Osteoblast (primary cell): ENCODE measurements at regions not wholly inside any gene's neighbourhood (a gene's known extent, or its start where the extent isn't known, plus 50 kb on each side); places are given as distances from the start of the nearest gene placed in this dataset.

Experiments
- DNase-seq: peaks from one replicate; pipeline ENCODE4 v3.0.0; 2011; ENCODE audit warnings: low spot score, mixed read lengths; ENCODE audit not compliant: insufficient read length; ENCODE audit errors: missing footprints
- H2AFZ ChIP-seq: 2 replicates; pipeline ENCODE4 v1.6.0; 2011; ENCODE audit warnings: mild to moderate bottlenecking, low read length
- H3K27ac ChIP-seq: 2 replicates; pipeline ENCODE4 v1.5.1; 2011; ENCODE audit warnings: mild to moderate bottlenecking, low read depth, low read length, moderate library complexity
- H3K27me3 ChIP-seq: 2 replicates; pipeline ENCODE4 v1.6.0; 2012; ENCODE audit warnings: mild to moderate bottlenecking, control low read depth, inconsistent platforms, low read length, moderate library complexity; ENCODE audit not compliant: insufficient read depth
- H3K36me3 ChIP-seq: 2 replicates; pipeline ENCODE4 v1.5.1; 2011; ENCODE audit warnings: mild to moderate bottlenecking, low read length, control low read depth, moderate library complexity; ENCODE audit not compliant: insufficient read depth
- H3K4me1 ChIP-seq: 2 replicates; pipeline ENCODE4 v1.5.1; 2011; ENCODE audit warnings: mild to moderate bottlenecking, low read length, control low read depth, moderate library complexity; ENCODE audit not compliant: insufficient read depth
- H3K4me2 ChIP-seq: 2 replicates; pipeline ENCODE4 v1.6.0; 2011; ENCODE audit warnings: mild to moderate bottlenecking, low read length; ENCODE audit not compliant: insufficient read depth
- H3K4me3 ChIP-seq: fragments of 200-600 bp; sonication (generic); 3 replicates; pipeline ENCODE4 v1.5.1; 2012; ENCODE audit warnings: mild to moderate bottlenecking, low read length, inconsistent platforms; ENCODE audit not compliant: insufficient read depth
- H3K79me2 ChIP-seq: 2 replicates; pipeline ENCODE4 v1.6.0; 2012; ENCODE audit warnings: mild to moderate bottlenecking, low read length, control low read depth, inconsistent platforms; ENCODE audit not compliant: insufficient read depth
- H3K9me3 ChIP-seq: 2 replicates; pipeline ENCODE4 v1.5.1; 2011; ENCODE audit warnings: low read depth, low read length, control low read depth
- H4K20me1 ChIP-seq: 2 replicates; pipeline ENCODE4 v1.6.0; 2012; ENCODE audit warnings: mild to moderate bottlenecking, low read length, control low read depth; ENCODE audit not compliant: insufficient read depth
- TF ChIP-seq, protein P1 (sequence below): IDR thresholded peaks from 2 replicates; pipeline ENCODE4 v1.5.1; 2011; ENCODE audit warnings: mild to moderate bottlenecking, low read depth, low read length, moderate library complexity; ENCODE audit errors: extremely low read depth

- Histone ChIP-seq H3K4me2 (no peak overlapping the region), H4K20me1 (no peaks in the 10 kb centered on the region), H3K4me3 (no peak overlapping the region), H3K9me3 (no peaks in the 10 kb centered on the region), H3K79me2 (no peaks in the 10 kb centered on the region), H3K36me3 (no peaks in the 10 kb centered on the region), H2AFZ (no peak overlapping the region), H3K27me3 (no peaks in the 10 kb centered on the region), H3K27ac (no peak overlapping the region), H3K4me1 (no peaks in the 10 kb centered on the region)
- TF ChIP-seq, protein P1, sequence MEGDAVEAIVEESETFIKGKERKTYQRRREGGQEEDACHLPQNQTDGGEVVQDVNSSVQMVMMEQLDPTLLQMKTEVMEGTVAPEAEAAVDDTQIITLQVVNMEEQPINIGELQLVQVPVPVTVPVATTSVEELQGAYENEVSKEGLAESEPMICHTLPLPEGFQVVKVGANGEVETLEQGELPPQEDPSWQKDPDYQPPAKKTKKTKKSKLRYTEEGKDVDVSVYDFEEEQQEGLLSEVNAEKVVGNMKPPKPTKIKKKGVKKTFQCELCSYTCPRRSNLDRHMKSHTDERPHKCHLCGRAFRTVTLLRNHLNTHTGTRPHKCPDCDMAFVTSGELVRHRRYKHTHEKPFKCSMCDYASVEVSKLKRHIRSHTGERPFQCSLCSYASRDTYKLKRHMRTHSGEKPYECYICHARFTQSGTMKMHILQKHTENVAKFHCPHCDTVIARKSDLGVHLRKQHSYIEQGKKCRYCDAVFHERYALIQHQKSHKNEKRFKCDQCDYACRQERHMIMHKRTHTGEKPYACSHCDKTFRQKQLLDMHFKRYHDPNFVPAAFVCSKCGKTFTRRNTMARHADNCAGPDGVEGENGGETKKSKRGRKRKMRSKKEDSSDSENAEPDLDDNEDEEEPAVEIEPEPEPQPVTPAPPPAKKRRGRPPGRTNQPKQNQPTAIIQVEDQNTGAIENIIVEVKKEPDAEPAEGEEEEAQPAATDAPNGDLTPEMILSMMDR = no peak
- no peak for DNase-seq
These were observed 153.3 kb upstream of the TCERG1L start for GRCh38 chr10:131464789-131465188.

- DNase-seq = no peak
- Histone ChIP-seq H3K4me2 (no peak overlapping the region), H3K36me3 (no peaks in the 10 kb centered on the region), H3K79me2 (no peaks in the 10 kb centered on the region), H3K27ac (no peak overlapping the region), H3K4me3 (no peak overlapping the region), H3K9me3 (no peaks in the 10 kb centered on the region), H3K27me3 (no peaks in the 10 kb centered on the region), H2AFZ (no peak overlapping the region), H4K20me1 (no peaks in the 10 kb centered on the region), H3K4me1 (no peaks in the 10 kb centered on the region)
- TF ChIP-seq, protein P1 = no peak
These were observed 158.0 kb upstream of the TCERG1L start for GRCh38 chr10:131469551-131469950.

GRCh38 chr10:131473645-131474044 lies 162.1 kb upstream of the TCERG1L start:
- Histone ChIP-seq H3K4me2 (no peak overlapping the region), H3K36me3 (no peaks in the 10 kb centered on the region)

GRCh38 chr10:131474416-131474815 lies 162.9 kb upstream of the TCERG1L start:
- no peak for DNase-seq
- TF ChIP-seq, protein P1 = no peak
- Histone ChIP-seq H3K79me2 (no peaks in the 10 kb centered on the region), H4K20me1 (no peaks in the 10 kb centered on the region), H3K9me3 (no peaks in the 10 kb centered on the region), H3K27ac (no peak overlapping the region), H3K36me3 (no peaks in the 10 kb centered on the region), H3K4me1 (no peaks in the 10 kb centered on the region), H3K27me3 (no peaks in the 10 kb centered on the region), H3K4me3 (no peak overlapping the region), H3K4me2 (no peak overlapping the region), H2AFZ (no peak overlapping the region)

More at GRCh38 chr10:131473645-131474044, 162.1 kb upstream of the TCERG1L start:
- no peaks in the 10 kb centered on the region for H4K20me1 ChIP-seq
- H3K4me1 ChIP-seq = no peaks in the 10 kb centered on the region
- H3K79me2 ChIP-seq = no peaks in the 10 kb centered on the region
- no peak overlapping the region for H2AFZ ChIP-seq
- no peak overlapping the region for H3K27ac ChIP-seq
- no peak for DNase-seq
- TF ChIP-seq, protein P1 = no peak
- H3K9me3 ChIP-seq = no peaks in the 10 kb centered on the region
- no peaks in the 10 kb centered on the region for H3K27me3 ChIP-seq
- H3K4me3 ChIP-seq = no peak overlapping the region
